ENCODE measurements at regions not wholly inside any gene's neighbourhood (a gene's known extent, or its start where the extent isn't known, plus 50 kb on each side); places are given as distances from the start of the nearest gene placed in this dataset.
"Not testable (repeated sequence)": the region's sequence is repeated elsewhere in the genome, so short reads cannot be mapped to it uniquely, and the experiment has no call there.

DNA sequence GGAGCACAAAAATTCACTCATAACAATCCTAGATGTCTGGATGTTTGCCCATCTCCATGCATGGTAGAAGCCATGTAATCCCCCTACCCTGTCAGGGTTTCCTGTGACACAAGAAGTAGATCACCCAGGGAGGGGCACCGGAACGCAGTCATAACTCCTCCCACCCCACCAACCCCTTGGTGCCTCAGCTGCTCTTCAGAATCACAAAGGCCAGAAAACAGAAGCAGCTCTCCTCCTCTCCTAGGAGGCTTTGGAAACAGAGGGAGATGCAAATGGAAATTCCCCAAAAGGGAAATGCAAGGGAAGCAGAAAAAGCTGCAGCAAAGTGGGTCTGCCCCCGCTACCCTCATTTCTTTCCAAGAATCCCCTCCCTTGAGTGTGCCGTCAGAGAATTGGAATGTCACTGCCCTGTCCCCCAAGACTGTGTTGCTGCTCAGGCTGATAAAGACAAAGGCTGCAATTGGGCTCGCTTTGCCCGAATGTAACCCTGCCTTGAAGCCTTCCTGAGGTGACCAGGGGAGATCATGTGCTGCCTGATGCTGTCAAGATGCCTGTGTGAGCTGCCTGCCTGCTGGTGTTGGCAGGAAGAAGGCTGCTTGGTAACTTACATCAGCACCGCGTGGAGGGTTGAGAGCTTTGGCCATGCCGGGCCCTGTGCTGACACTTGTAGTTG lies 65.5 kb upstream of the ABCA1 start:
- CTCF ChIA-PET = interaction anchor here (1.0 kb wide), 1 partner anchor 67 kb away, joined by 4 read pairs; no protein-coding TSS in a partner anchor
- Histone ChIP-seq H3K27ac (ENCODE audit: extremely low read depth, low read depth, low read length) (no peak overlapping the region), H3K4me1 (ENCODE audit: control insufficient read depth, insufficient read depth, low read length) (peaks cover 3% of the 10 kb centered on the region; the same call in 1 of the 2 replicates), H3K4me3 (ENCODE audit: low read depth, low read length) (no peak overlapping the region), H3K9me3 (ENCODE audit: control insufficient read depth, insufficient read depth, low read depth, low read length) (no peaks in the 10 kb centered on the region), H3K36me3 (ENCODE audit: control insufficient read depth in 2 of 2, insufficient read depth in 1 of 2, low read length in 2 of 2) (no peaks in the 10 kb centered on the region)
- POLR2A ChIA-PET = no interaction called here
- no peak for TF ChIP-seq ZNF2 (tag by site-specific recombination; IDR thresholded peaks at IDR 0.05)
- no peak for TF ChIP-seq KLF10 (tag by site-specific recombination; IDR thresholded peaks at IDR 0.05)
- TF ChIP-seq, protein P1, sequence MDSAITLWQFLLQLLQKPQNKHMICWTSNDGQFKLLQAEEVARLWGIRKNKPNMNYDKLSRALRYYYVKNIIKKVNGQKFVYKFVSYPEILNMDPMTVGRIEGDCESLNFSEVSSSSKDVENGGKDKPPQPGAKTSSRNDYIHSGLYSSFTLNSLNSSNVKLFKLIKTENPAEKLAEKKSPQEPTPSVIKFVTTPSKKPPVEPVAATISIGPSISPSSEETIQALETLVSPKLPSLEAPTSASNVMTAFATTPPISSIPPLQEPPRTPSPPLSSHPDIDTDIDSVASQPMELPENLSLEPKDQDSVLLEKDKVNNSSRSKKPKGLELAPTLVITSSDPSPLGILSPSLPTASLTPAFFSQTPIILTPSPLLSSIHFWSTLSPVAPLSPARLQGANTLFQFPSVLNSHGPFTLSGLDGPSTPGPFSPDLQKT (IDR thresholded peaks at IDR 0.05; ENCODE audit: borderline replicate concordance, low read depth, low read length) = no peak

DNA sequence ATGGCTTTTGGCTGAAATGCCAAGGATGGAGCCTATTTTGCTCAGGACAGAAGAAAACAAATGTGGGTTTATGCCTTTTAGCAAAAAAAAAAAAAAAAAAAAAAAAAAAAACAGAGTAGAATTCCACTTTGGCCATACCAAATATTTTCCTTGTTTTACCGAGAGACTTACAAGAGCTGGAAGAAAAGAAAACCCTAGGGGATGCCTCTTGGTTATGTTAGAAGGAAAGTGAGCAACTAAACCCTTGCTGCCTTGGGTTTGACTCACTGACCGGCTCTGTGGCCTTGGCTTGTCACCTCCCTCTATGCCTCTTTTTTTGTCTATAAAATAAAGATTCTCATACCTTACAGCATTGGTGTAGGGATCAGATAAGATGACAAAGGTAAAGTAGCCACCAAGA lies 69.6 kb upstream of the ABCA1 start:
- ChIA-PET CTCF (interaction anchor here (0.6 kb wide), 1 partner anchor 37 kb away, joined by 3 read pairs; no protein-coding TSS in a partner anchor), POLR2A (interaction anchor here (0.6 to 0.9 kb wide), 2 partner anchors 29 to 151 kb away, joined by 4 to 11 read pairs; no protein-coding TSS in a partner anchor)
- Histone ChIP-seq H3K27ac (ENCODE audit: extremely low read depth, low read depth, low read length) (no peak overlapping the region), H3K4me1 (ENCODE audit: control insufficient read depth, insufficient read depth, low read length) (no peaks in the 10 kb centered on the region), H3K36me3 (ENCODE audit: control insufficient read depth in 2 of 2, insufficient read depth in 1 of 2, low read length in 2 of 2) (no peaks in the 10 kb centered on the region), H3K4me3 (ENCODE audit: low read depth, low read length) (no peak overlapping the region), H3K9me3 (ENCODE audit: control insufficient read depth, insufficient read depth, low read depth, low read length) (no peaks in the 10 kb centered on the region)
- TF ChIP-seq ZBTB17 (tag by site-specific recombination; IDR thresholded peaks at IDR 0.05) (no peak), ZNF426 (tag by site-specific recombination; IDR thresholded peaks at IDR 0.05) (no peak), ZNF214 (tag by site-specific recombination; IDR thresholded peaks at IDR 0.05; ENCODE audit: borderline replicate concordance) (no peak), GLI2 (tag by site-specific recombination; IDR thresholded peaks at IDR 0.05; ENCODE audit: borderline replicate concordance, low read depth) (no peak), OVOL3 (tag by site-specific recombination; IDR thresholded peaks at IDR 0.05) (no peak), GLIS2 (tag by site-specific recombination; IDR thresholded peaks at IDR 0.05) (no peak)

DNA sequence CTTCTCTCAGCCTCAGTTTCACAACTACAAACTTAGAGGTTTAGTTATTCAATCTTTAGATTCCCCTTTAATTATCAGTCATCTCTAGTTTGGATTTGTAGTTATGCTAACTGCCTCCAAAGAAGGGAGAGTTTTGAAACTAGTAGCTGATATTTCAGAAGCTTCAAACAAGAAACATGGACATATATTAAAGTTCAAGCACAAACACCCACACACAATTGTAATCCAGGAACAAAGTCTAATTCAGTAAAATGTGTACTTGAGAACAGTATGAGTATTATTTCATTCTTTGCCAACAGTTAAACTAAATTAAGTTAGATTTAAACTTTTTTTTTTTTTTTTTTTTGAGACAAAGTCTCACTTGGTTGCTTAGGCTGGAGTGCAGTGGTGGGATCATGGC lies 71.2 kb upstream of the ABCA1 start:
- no peak for TF ChIP-seq ZFP41 (tag by site-specific recombination; IDR thresholded peaks at IDR 0.05; ENCODE audit: borderline replicate concordance)
- TF ChIP-seq ZNF837 (tag by site-specific recombination; IDR thresholded peaks at IDR 0.05) = no peak
- TF ChIP-seq YY1 (tag by site-specific recombination; IDR thresholded peaks at IDR 0.05) = no peak
- TF ChIP-seq, protein P2, sequence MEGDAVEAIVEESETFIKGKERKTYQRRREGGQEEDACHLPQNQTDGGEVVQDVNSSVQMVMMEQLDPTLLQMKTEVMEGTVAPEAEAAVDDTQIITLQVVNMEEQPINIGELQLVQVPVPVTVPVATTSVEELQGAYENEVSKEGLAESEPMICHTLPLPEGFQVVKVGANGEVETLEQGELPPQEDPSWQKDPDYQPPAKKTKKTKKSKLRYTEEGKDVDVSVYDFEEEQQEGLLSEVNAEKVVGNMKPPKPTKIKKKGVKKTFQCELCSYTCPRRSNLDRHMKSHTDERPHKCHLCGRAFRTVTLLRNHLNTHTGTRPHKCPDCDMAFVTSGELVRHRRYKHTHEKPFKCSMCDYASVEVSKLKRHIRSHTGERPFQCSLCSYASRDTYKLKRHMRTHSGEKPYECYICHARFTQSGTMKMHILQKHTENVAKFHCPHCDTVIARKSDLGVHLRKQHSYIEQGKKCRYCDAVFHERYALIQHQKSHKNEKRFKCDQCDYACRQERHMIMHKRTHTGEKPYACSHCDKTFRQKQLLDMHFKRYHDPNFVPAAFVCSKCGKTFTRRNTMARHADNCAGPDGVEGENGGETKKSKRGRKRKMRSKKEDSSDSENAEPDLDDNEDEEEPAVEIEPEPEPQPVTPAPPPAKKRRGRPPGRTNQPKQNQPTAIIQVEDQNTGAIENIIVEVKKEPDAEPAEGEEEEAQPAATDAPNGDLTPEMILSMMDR (tag by site-specific recombination; IDR thresholded peaks at IDR 0.05) = no peak
- no peak for TF ChIP-seq ZNF777 (tag by site-specific recombination; IDR thresholded peaks at IDR 0.05; ENCODE audit: borderline replicate concordance)
- no peak for TF ChIP-seq ZBTB7A (tag by site-specific recombination; IDR thresholded peaks at IDR 0.05; ENCODE audit: low read depth)
- TF ChIP-seq, protein P3, sequence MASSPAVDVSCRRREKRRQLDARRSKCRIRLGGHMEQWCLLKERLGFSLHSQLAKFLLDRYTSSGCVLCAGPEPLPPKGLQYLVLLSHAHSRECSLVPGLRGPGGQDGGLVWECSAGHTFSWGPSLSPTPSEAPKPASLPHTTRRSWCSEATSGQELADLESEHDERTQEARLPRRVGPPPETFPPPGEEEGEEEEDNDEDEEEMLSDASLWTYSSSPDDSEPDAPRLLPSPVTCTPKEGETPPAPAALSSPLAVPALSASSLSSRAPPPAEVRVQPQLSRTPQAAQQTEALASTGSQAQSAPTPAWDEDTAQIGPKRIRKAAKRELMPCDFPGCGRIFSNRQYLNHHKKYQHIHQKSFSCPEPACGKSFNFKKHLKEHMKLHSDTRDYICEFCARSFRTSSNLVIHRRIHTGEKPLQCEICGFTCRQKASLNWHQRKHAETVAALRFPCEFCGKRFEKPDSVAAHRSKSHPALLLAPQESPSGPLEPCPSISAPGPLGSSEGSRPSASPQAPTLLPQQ (tag by site-specific recombination; IDR thresholded peaks at IDR 0.05) = no peak
- TF ChIP-seq ZNF2 (tag by site-specific recombination; IDR thresholded peaks at IDR 0.05) = no peak
- TF ChIP-seq, protein P1 (IDR thresholded peaks at IDR 0.05; ENCODE audit: borderline replicate concordance, low read depth, low read length) = no peak
- no peak for TF ChIP-seq ZNF114 (tag by site-specific recombination; IDR thresholded peaks at IDR 0.05)
- no peak for TF ChIP-seq ZNF24 (tag by site-specific recombination; IDR thresholded peaks at IDR 0.05)
- no peak for TF ChIP-seq HOXA7 (CRISPR knock-in tag; IDR thresholded peaks at IDR 0.05; ENCODE audit: borderline replicate concordance)
- no peak for TF ChIP-seq ZNF830 (tag by site-specific recombination; IDR thresholded peaks at IDR 0.05; ENCODE audit: low read depth)
- H3K27ac ChIP-seq (ENCODE audit: extremely low read depth, low read depth, low read length) = no peak overlapping the region
- ChIA-PET CTCF (interaction anchor here (0.6 to 1.0 kb wide), 3 partner anchors 12 to 26 kb away, joined by 3 to 4 read pairs (median 3); no protein-coding TSS in a partner anchor), POLR2A (no interaction called here)
- no peaks in the 10 kb centered on the region for H3K4me1 ChIP-seq (ENCODE audit: control insufficient read depth, insufficient read depth, low read length)
- no peaks in the 10 kb centered on the region for H3K9me3 ChIP-seq (ENCODE audit: control insufficient read depth, insufficient read depth, low read depth, low read length)
- H3K4me3 ChIP-seq (ENCODE audit: low read depth, low read length) = no peak overlapping the region
- H3K36me3 ChIP-seq (ENCODE audit: control insufficient read depth in 2 of 2, insufficient read depth in 1 of 2, low read length in 2 of 2) = no peaks in the 10 kb centered on the region

DNA sequence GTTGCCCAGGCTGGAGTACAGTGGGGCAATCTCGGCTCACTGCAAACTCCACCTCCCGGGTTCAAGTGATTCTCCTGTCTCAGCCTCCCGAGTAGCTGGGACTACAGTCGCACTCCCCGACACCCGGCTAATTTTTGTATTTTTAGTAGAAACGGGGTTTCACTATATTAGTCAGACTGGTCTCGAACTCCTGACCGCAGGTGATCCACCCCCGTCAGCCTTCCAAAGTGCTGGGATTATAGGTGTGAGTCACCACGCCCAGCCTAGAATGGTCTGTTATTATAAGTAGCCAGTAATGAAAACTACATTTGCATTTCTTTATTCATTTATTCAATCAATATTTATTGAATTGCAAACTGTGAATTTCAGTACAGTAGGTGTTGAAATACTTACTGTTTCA lies 72.6 kb upstream of the ABCA1 start:
- POLR2A ChIA-PET; H3K9me3 ChIP-seq (ENCODE audit: control insufficient read depth, insufficient read depth, low read depth, low read length); H3K27ac ChIP-seq (ENCODE audit: extremely low read depth, low read depth, low read length); H3K4me3 ChIP-seq (ENCODE audit: low read depth, low read length); H3K36me3 ChIP-seq (ENCODE audit: control insufficient read depth in 2 of 2, insufficient read depth in 1 of 2, low read length in 2 of 2); H3K4me1 ChIP-seq (ENCODE audit: control insufficient read depth, insufficient read depth, low read length); CTCF ChIA-PET: not testable (repeated sequence)
